GM12878 (cell line): ENCODE measurements at regions not wholly inside any gene's neighbourhood (a gene's known extent, or its start where the extent isn't known, plus 50 kb on each side); places are given as distances from the start of the nearest gene placed in this dataset.

ENCODE experiments used
- ATAC-seq: fragments of 200-7000 bp; cut with Tn5 transposase; 3 replicates; pipeline ENCODE4 v1.9.1; 2020; ENCODE audit warnings: mild to moderate bottlenecking, moderate library complexity
- BruUV-seq: library from RNA; stranded (reverse); fragments of 400-500 nt; replicated peaks from 2 replicates; lab custom pipeline; 2021; lab: Mats Ljungman, UMichigan
- CTCF ChIA-PET: fragments of 300-600 bp; sonication (Branson Sonifier 250); formaldehyde crosslinking; extraction: SDS; loops from one replicate; lab custom pipeline; 2021; ENCODE audit warnings: inconsistent platforms; lab: Yijun Ruan, JAX
- POLR2A ChIA-PET: fragments of 350-600 bp; formaldehyde crosslinking; extraction: SDS; loops from one replicate; lab custom pipeline; 2021; ENCODE audit warnings: inconsistent platforms; lab: Charles Lee
- RAD21 ChIA-PET: fragments of 300-600 bp; sonication (Branson Sonifier 250); formaldehyde crosslinking; loops from one replicate; lab custom pipeline; 2023; ENCODE audit warnings: antibody characterized with exemption; ENCODE audit not compliant: unreplicated experiment; lab: Charles Lee
- SMC1A ChIA-PET: fragments of 300-600 bp; sonication (Branson Sonifier 250); formaldehyde crosslinking; loops from one replicate; lab custom pipeline; 2023; ENCODE audit not compliant: unreplicated experiment, uncharacterized antibody; lab: Charles Lee
- DNase-seq: peaks from one replicate; pipeline ENCODE4 v3.0.0-alpha.2; 2011; ENCODE audit warnings: low read depth, low spot score
- FAIRE-seq: peaks from 3 replicates; lab custom pipeline; 2011; peaks lifted over from hg19 to GRCh38; lab: Jason Lieb, UNC
- H2AFZ ChIP-seq: 2 replicates; pipeline ENCODE4 v1.6.0; 2011; ENCODE audit warnings: low read depth, low read length, control low read depth; ENCODE audit not compliant: control insufficient read depth
- H3K27ac ChIP-seq: 2 replicates; pipeline ENCODE4 v1.5.1; 2011; ENCODE audit warnings: control low read depth; ENCODE audit not compliant: control insufficient read depth, insufficient read depth
- H3K27me3 ChIP-seq, 2 experiments: replicated peaks in 1 of 2; 2 replicates each; pipeline versions ENCODE4 v1.6.0 to v1.6.1; 2011; ENCODE audit warnings: low read length in 1 of 2; ENCODE audit not compliant: control insufficient read depth in 2 of 2, insufficient read depth in 2 of 2
- H3K36me3 ChIP-seq, 2 experiments: 2 replicates each; pipeline ENCODE4 v1.5.1; 2011; ENCODE audit warnings: low read length in 1 of 2; ENCODE audit not compliant: control insufficient read depth in 2 of 2, insufficient read depth in 2 of 2
- H3K4me1 ChIP-seq: 2 replicates; pipeline ENCODE4 v1.6.1; 2011; ENCODE audit warnings: mild to moderate bottlenecking, low read length, moderate library complexity, mixed read lengths; ENCODE audit not compliant: control insufficient read depth, insufficient read depth
- H3K4me2 ChIP-seq: 2 replicates; pipeline ENCODE4 v1.6.0; 2011; ENCODE audit warnings: control low read depth; ENCODE audit not compliant: control insufficient read depth, insufficient read depth
- H3K4me3 ChIP-seq: fragments of 200-600 bp; sonication (generic); 2 replicates; pipeline ENCODE4 v1.5.1; 2016
- H3K79me2 ChIP-seq: 2 replicates; pipeline ENCODE4 v1.6.0; 2011; ENCODE audit warnings: low read length; ENCODE audit not compliant: control insufficient read depth, insufficient read depth
- H3K9ac ChIP-seq: 2 replicates; pipeline ENCODE4 v1.8.0; 2011; ENCODE audit warnings: low read length, control low read depth, mixed read lengths; ENCODE audit not compliant: control insufficient read depth, insufficient read depth
- H3K9me3 ChIP-seq: replicated peaks from 3 replicates; pipeline ENCODE4 v1.5.1; 2011; ENCODE audit warnings: mild to moderate bottlenecking, low read length; ENCODE audit not compliant: control insufficient read depth, insufficient read depth
- H4K20me1 ChIP-seq: 2 replicates; pipeline ENCODE4 v1.6.0; 2011; ENCODE audit not compliant: control insufficient read depth, insufficient read depth
- FOXK2 ChIP-seq: fragments of 450-650 bp; IDR thresholded peaks from 2 replicates; pipeline ENCODE4 v1.6.1; 2017; ENCODE audit warnings: mild to moderate bottlenecking, moderate library complexity
- GABPA ChIP-seq: IDR thresholded peaks from 2 replicates; pipeline ENCODE4 v1.6.1; 2014; ENCODE audit warnings: antibody characterized with exemption, low read depth, mild to moderate bottlenecking, inconsistent platforms
- LARP7 ChIP-seq: fragments of 450-650 bp; IDR thresholded peaks from 2 replicates; pipeline ENCODE4 v1.6.1; 2017; ENCODE audit warnings: mild to moderate bottlenecking
- NFYB ChIP-seq: IDR thresholded peaks from 2 replicates; pipeline ENCODE4 v1.6.1; 2011; ENCODE audit warnings: low read depth, mild to moderate bottlenecking, low read length, improper control_type of control experiment, moderate library complexity; ENCODE audit not compliant: insufficient read depth
- NR2C2 ChIP-seq: IDR thresholded peaks from 2 replicates; pipeline ENCODE4 v1.6.1; 2011; ENCODE audit warnings: borderline replicate concordance, low read depth; ENCODE audit not compliant: control insufficient read depth, insufficient read length
- PKNOX1 ChIP-seq: fragments of 450-650 bp; IDR thresholded peaks from 2 replicates; pipeline ENCODE4 v1.6.1; 2016; ENCODE audit warnings: mild to moderate bottlenecking
- PML ChIP-seq: IDR thresholded peaks from 2 replicates; pipeline ENCODE4 v1.6.1; 2012; ENCODE audit warnings: low read length, inconsistent platforms
- RAD21 ChIP-seq: IDR thresholded peaks from 2 replicates; pipeline ENCODE4 v1.6.1; 2011; ENCODE audit warnings: mild to moderate bottlenecking, low read depth, low read length, moderate library complexity; ENCODE audit not compliant: insufficient read depth
- RBBP5 ChIP-seq: fragments of 200-600 bp; sonication (generic); conservative IDR thresholded peaks from 2 replicates; pipeline ENCODE4 v1.6.1; 2016
- SMC3 ChIP-seq: IDR thresholded peaks from 2 replicates; pipeline ENCODE4 v1.6.1; 2011; ENCODE audit warnings: low read length, improper control_type of control experiment, borderline replicate concordance
- SREBF1 ChIP-seq: IDR thresholded peaks from 2 replicates; pipeline ENCODE4 v1.6.1; 2012; ENCODE audit warnings: mild to moderate bottlenecking, low read length
- WRNIP1 ChIP-seq: IDR thresholded peaks from 2 replicates; pipeline ENCODE4 v1.6.1; 2011; ENCODE audit warnings: low read depth, low read length, improper control_type of control experiment, borderline replicate concordance
- WGBS: methylation state at CpG from one replicate; pipeline ENCODE4 v1.1.6; 2016; ENCODE audit warnings: low lambda C conversion rate; ENCODE audit not compliant: insufficient replicate concordance, insufficient coverage; ENCODE audit errors: missing lambda C conversion rate; 5-methylcytosine and 5-hydroxymethylcytosine counted together
- in situ Hi-C: fragments of 300-500 bp; cut with MboI; formaldehyde crosslinking; loops from 9 replicates; pipeline ENCODE4 v1.14.3; 2018; ENCODE audit warnings: mixed read lengths
- intact Hi-C: fragments of 100-400 bp; cut with micrococcal nuclease; formaldehyde crosslinking; loops from one replicate; pipeline ENCODE4 v1.14.2; 2022; ENCODE audit not compliant: unreplicated experiment

DNA sequence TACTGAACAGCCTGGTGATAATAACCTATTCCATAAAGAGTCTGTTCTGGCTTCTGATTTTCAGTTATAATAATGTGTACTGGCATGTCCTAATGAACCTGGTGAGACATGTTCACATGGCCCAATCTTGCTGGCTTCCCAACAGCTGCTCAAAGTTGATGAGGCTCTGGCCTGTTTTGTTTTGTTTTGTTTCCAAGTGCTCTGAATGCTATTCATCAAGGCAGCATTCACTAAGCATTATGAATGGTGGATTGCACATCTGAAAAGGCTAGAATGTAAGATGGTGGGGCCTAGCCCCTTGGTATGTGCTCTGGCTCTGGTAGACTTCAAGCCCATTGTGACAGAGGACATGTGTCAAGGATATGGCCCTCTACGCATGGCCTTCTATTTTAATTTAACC, 388.5 kb downstream of the PSAT1 start:
- in situ Hi-C loops, result no loop called here
- H3K36me3 ChIP-seq, result no peaks in the 10 kb centered on the region
- H3K79me2 ChIP-seq, result no peaks in the 10 kb centered on the region
- H3K4me2 ChIP-seq, result no peak overlapping the region
- no peaks in the 10 kb centered on the region for H3K4me1 ChIP-seq
- FAIRE-seq (no peak), DNase-seq (no peak), ATAC-seq (no peak)
- WGBS, result 100% methylated on average over 1 of the region's 1 CpG
- H4K20me1 ChIP-seq, result no peaks in the 10 kb centered on the region
- H3K4me3 ChIP-seq, result no peak overlapping the region
- POLR2A ChIA-PET, result no interaction called here
- intact Hi-C loops, result no loop called here
- RAD21 ChIA-PET, result no interaction called here
- SMC1A ChIA-PET, result no interaction called here
- H3K9ac ChIP-seq, result no peak overlapping the region
- BruUV-seq, result no TSS peak
- no peak overlapping the region for H3K27ac ChIP-seq
- CTCF ChIA-PET, result no interaction called here
- H2AFZ ChIP-seq, result no peak overlapping the region
- no peaks in the 10 kb centered on the region for H3K27me3 ChIP-seq
- H3K9me3 ChIP-seq, result no peaks in the 10 kb centered on the region
- no peak for TF ChIP-seq PKNOX1
- TF ChIP-seq SMC3, result no peak
- TF ChIP-seq SREBF1, result no peak
- TF ChIP-seq PML, result no peak
- TF ChIP-seq RAD21, result no peak
- TF ChIP-seq WRNIP1, result no peak
- no peak for TF ChIP-seq NFYB
- TF ChIP-seq RBBP5, result no peak
- no peak for TF ChIP-seq LARP7
- TF ChIP-seq FOXK2, result no peak
- TF ChIP-seq NR2C2, result no peak
- no peak for TF ChIP-seq GABPA
